SK-N-MC (cell line): ENCODE measurements at regions not wholly inside any gene's neighbourhood (a gene's known extent, or its start where the extent isn't known, plus 50 kb on each side); places are given as distances from the start of the nearest gene placed in this dataset.

Experiments
- EZH2 ChIP-seq: fragments of 200-600 bp; sonication (generic); IDR thresholded peaks from one replicate; pipeline ENCODE4 v1.6.1; 2017; ENCODE audit warnings: antibody characterized with exemption
- FOXP2 ChIP-seq: optimal IDR thresholded peaks from 2 replicates; pipeline ENCODE3; 2011; ENCODE audit warnings: mild to moderate bottlenecking, moderate library complexity; ENCODE audit not compliant: insufficient read depth; ENCODE audit errors: extremely low read length, control extremely low read depth
- POLR2AphosphoS5 ChIP-seq: IDR thresholded peaks from 2 replicates; pipeline ENCODE4 v1.6.1; 2012; ENCODE audit warnings: mild to moderate bottlenecking, low read depth, low read length, borderline replicate concordance

DNA sequence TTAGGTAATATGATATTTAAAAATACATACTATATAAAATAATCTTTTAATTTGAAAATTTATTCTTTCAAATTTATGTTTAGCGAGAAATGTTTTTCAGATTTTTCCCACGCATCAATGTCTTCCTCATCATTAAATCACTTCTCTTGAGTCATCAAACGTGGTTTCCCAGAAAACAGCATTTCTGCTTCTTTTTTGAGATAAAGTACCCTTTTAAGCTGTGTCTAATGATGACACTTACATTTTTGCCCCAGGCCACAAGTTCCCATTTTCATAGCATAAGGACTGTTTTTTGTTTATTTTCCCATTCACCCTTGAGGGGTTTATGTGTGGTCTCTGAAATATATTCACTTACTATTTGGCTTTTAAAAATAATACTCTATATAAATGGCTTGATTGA lies 139.0 kb upstream of the HS3ST3A1 start:
- TF ChIP-seq EZH2 (no peak), POLR2AphosphoS5 (no peak), FOXP2 (no peak)
